ENCODE measurements at regions not wholly inside any gene's neighbourhood (a gene's known extent, or its start where the extent isn't known, plus 50 kb on each side); places are given as distances from the start of the nearest gene placed in this dataset.

GRCh38 chrX:26845056-26845455, 618.1 kb downstream of the PPP4R3C start:
- no peak for DNase-seq (ENCODE audit: extremely low spot score)
- POLR2A ChIA-PET: no interaction called here
- TF ChIP-seq ELF4 (IDR thresholded peaks at IDR 0.05) (no peak), NFRKB (IDR thresholded peaks at IDR 0.05) (no peak), FOXK2 (IDR thresholded peaks at IDR 0.05) (no peak), BHLHE40 (IDR thresholded peaks at IDR 0.05; ENCODE audit: borderline replicate concordance) (no peak), ARNT (IDR thresholded peaks at IDR 0.05) (no peak), HDGF (IDR thresholded peaks at IDR 0.05; ENCODE audit: borderline replicate concordance) (no peak), CTBP1 (IDR thresholded peaks at IDR 0.05; ENCODE audit: borderline replicate concordance) (no peak), PKNOX1 (IDR thresholded peaks at IDR 0.05) (no peak), FOXA1 (IDR thresholded peaks at IDR 0.05) (no peak), SP1 (IDR thresholded peaks at IDR 0.05) (no peak), L3MBTL2 (conservative IDR thresholded peaks at IDR 0.05) (no peak), LEF1 (IDR thresholded peaks at IDR 0.05; ENCODE audit: borderline replicate concordance) (no peak), TARDBP (IDR thresholded peaks at IDR 0.05) (no peak), SUZ12 (IDR thresholded peaks at IDR 0.05) (no peak), FOXM1 (IDR thresholded peaks at IDR 0.05; ENCODE audit: borderline replicate concordance) (no peak), ZNF384 (IDR thresholded peaks at IDR 0.05) (no peak)
- CTCF ChIA-PET: no interaction called here

GRCh38 chrX:26822448-26822847, 606.5 kb downstream of the MAGEB5 start:
- ChIA-PET CTCF (no interaction called here), POLR2A (no interaction called here)
- no peak for DNase-seq (ENCODE audit: extremely low spot score)
- TF ChIP-seq SUZ12 (IDR thresholded peaks at IDR 0.05) (no peak), HDGF (IDR thresholded peaks at IDR 0.05; ENCODE audit: borderline replicate concordance) (no peak), FOXM1 (IDR thresholded peaks at IDR 0.05; ENCODE audit: borderline replicate concordance) (no peak), NFRKB (IDR thresholded peaks at IDR 0.05) (no peak), ARNT (IDR thresholded peaks at IDR 0.05) (no peak), ZNF384 (IDR thresholded peaks at IDR 0.05) (no peak), BHLHE40 (IDR thresholded peaks at IDR 0.05; ENCODE audit: borderline replicate concordance) (no peak), SP1 (IDR thresholded peaks at IDR 0.05) (no peak), ELF4 (IDR thresholded peaks at IDR 0.05) (no peak)

- ChIA-PET CTCF (no interaction called here), POLR2A (no interaction called here)
- TF ChIP-seq TARDBP (IDR thresholded peaks at IDR 0.05) (no peak), FOXM1 (IDR thresholded peaks at IDR 0.05; ENCODE audit: borderline replicate concordance) (no peak), CTBP1 (IDR thresholded peaks at IDR 0.05; ENCODE audit: borderline replicate concordance) (no peak), SUZ12 (IDR thresholded peaks at IDR 0.05) (no peak), PKNOX1 (IDR thresholded peaks at IDR 0.05) (no peak), ELF4 (IDR thresholded peaks at IDR 0.05) (no peak), ARNT (IDR thresholded peaks at IDR 0.05) (no peak), SP1 (IDR thresholded peaks at IDR 0.05) (no peak), HDGF (IDR thresholded peaks at IDR 0.05; ENCODE audit: borderline replicate concordance) (no peak), NFRKB (IDR thresholded peaks at IDR 0.05) (no peak), LEF1 (IDR thresholded peaks at IDR 0.05; ENCODE audit: borderline replicate concordance) (no peak), L3MBTL2 (conservative IDR thresholded peaks at IDR 0.05) (no peak), FOXA1 (IDR thresholded peaks at IDR 0.05) (no peak), BHLHE40 (IDR thresholded peaks at IDR 0.05; ENCODE audit: borderline replicate concordance) (no peak), FOXK2 (IDR thresholded peaks at IDR 0.05) (no peak), ZNF384 (IDR thresholded peaks at IDR 0.05) (no peak)
- DNase-seq (ENCODE audit: extremely low spot score): no peak
Observed at GRCh38 chrX:26789751-26790150, 573.8 kb downstream of the MAGEB5 start.

- TF ChIP-seq TARDBP (IDR thresholded peaks at IDR 0.05) (no peak), HDGF (IDR thresholded peaks at IDR 0.05; ENCODE audit: borderline replicate concordance) (no peak), SUZ12 (IDR thresholded peaks at IDR 0.05) (no peak), L3MBTL2 (conservative IDR thresholded peaks at IDR 0.05) (no peak), FOXM1 (IDR thresholded peaks at IDR 0.05; ENCODE audit: borderline replicate concordance) (no peak), ZNF384 (IDR thresholded peaks at IDR 0.05) (no peak), FOXA1 (IDR thresholded peaks at IDR 0.05) (no peak), PKNOX1 (IDR thresholded peaks at IDR 0.05) (no peak), LEF1 (IDR thresholded peaks at IDR 0.05; ENCODE audit: borderline replicate concordance) (no peak)
- no peak for DNase-seq (ENCODE audit: extremely low spot score)
- POLR2A ChIA-PET: no interaction called here
- CTCF ChIA-PET: no interaction called here
Observed at GRCh38 chrX:26788402-26788998, 572.5 kb downstream of the MAGEB5 start.

DNA sequence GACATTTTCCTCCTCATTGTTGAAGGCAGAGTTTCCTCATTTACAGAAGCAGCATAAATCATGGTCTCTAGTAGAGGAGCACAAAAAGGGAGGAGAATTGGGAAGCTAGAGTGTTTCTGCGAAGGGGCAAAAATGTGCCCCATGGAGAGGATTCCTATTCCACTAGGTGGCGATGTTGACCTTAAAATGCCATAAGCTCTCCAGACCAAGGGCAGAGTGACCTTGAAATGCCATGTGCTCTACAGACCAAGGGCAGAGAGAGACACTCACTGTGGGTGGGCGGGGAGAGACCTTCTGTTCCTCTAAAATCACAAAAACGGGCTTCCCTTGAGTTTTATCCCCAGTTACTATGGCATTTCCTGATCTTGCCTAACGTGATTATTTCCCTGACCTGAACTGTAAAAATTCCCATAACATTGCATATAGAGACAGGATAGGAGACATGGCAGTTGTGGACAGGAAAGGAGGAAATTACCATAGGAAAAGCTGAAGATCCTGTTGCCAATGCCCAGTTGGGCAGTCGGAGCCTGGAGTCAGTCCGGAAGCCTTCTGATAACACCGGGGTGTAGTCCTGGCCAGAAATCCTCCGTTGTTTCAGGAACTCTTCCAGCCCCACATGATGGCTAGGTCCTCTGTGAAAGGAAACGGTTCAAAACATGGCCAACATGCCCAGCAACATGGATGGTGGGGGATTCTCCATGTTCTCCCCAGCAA, 567.7 kb downstream of the MAGEB5 start:
- DNase-seq (ENCODE audit: extremely low spot score): peak; percentile 32
- no peak for TF ChIP-seq LEF1 (IDR thresholded peaks at IDR 0.05; ENCODE audit: borderline replicate concordance)
- POLR2A ChIA-PET: no interaction called here
- CTCF ChIA-PET: interaction anchor here (1.9 kb wide), 1 partner anchor 18 kb away, joined by 4 read pairs; no protein-coding TSS in a partner anchor

- ChIA-PET CTCF (interaction anchor here (1.7 kb wide), 1 partner anchor 142 kb away, joined by 3 read pairs; no protein-coding TSS in a partner anchor), POLR2A (no interaction called here)
- no peak for TF ChIP-seq CTBP1 (IDR thresholded peaks at IDR 0.05; ENCODE audit: borderline replicate concordance)
- TF ChIP-seq SUZ12 (IDR thresholded peaks at IDR 0.05): no peak
- no peak for TF ChIP-seq L3MBTL2 (conservative IDR thresholded peaks at IDR 0.05)
- no peak for TF ChIP-seq HDGF (IDR thresholded peaks at IDR 0.05; ENCODE audit: borderline replicate concordance)
- TF ChIP-seq ELF4 (IDR thresholded peaks at IDR 0.05): no peak
- TF ChIP-seq PKNOX1 (IDR thresholded peaks at IDR 0.05): no peak
- no peak for TF ChIP-seq NFRKB (IDR thresholded peaks at IDR 0.05)
- no peak for TF ChIP-seq TARDBP (IDR thresholded peaks at IDR 0.05)
- no peak for TF ChIP-seq FOXM1 (IDR thresholded peaks at IDR 0.05; ENCODE audit: borderline replicate concordance)
- TF ChIP-seq FOXA1 (IDR thresholded peaks at IDR 0.05): no peak
- no peak for TF ChIP-seq FOXK2 (IDR thresholded peaks at IDR 0.05)
- no peak for TF ChIP-seq SP1 (IDR thresholded peaks at IDR 0.05)
- TF ChIP-seq LEF1 (IDR thresholded peaks at IDR 0.05; ENCODE audit: borderline replicate concordance): no peak
- DNase-seq (ENCODE audit: extremely low spot score): no peak
Observed at GRCh38 chrX:26778320-26778888, 562.4 kb downstream of the MAGEB5 start.

Data from HEK293T (cell line).